IMR-90 (cell line): ENCODE measurements at regions not wholly inside any gene's neighbourhood (a gene's known extent, or its start where the extent isn't known, plus 50 kb on each side); places are given as distances from the start of the nearest gene placed in this dataset.

Experiments
- ATAC-seq: fragments of 200-7000 bp; cut with Tn5 transposase; 2 replicates; pipeline ENCODE4 v1.9.1; 2020; ENCODE audit warnings: low read depth, mild to moderate bottlenecking, moderate library complexity
- BruUV-seq: library from RNA; stranded (reverse); fragments of 400-500 nt; replicated peaks from 2 replicates; lab custom pipeline; 2021; lab: Mats Ljungman, UMichigan
- CTCF ChIA-PET: fragments of 300-600 bp; formaldehyde crosslinking; extraction: SDS; loops from one replicate; lab custom pipeline; 2021; ENCODE audit warnings: antibody characterized with exemption; lab: Yijun Ruan, JAX
- POLR2A ChIA-PET: fragments of 300-600 bp; sonication (Branson Sonifier 250); formaldehyde crosslinking; loops from one replicate; lab custom pipeline; 2022; ENCODE audit warnings: antibody characterized with exemption; ENCODE audit not compliant: unreplicated experiment; lab: Charles Lee
- DNase-seq: peaks from one replicate; pipeline ENCODE4 v3.0.0; 2013
- H2AFZ ChIP-seq: replicated peaks from 2 replicates; pipeline ENCODE3; 2013; ENCODE audit warnings: low read length, mild to moderate bottlenecking; ENCODE audit not compliant: poor library complexity
- H2AK5ac ChIP-seq: 2 replicates; pipeline ENCODE4 v1.6.1; 2013; ENCODE audit warnings: low read depth, low read length, inconsistent platforms
- H2AK9ac ChIP-seq: replicated peaks from 2 replicates; pipeline ENCODE3; 2013; ENCODE audit warnings: mild to moderate bottlenecking, low read depth, low read length, moderate library complexity; ENCODE audit not compliant: poor library complexity
- H2BK120ac ChIP-seq: 2 replicates; pipeline ENCODE4 v1.6.1; 2013; ENCODE audit warnings: low read depth, low read length, inconsistent platforms
- H2BK15ac ChIP-seq: 3 replicates; pipeline ENCODE4 v1.6.1; 2013; ENCODE audit warnings: low read depth, low read length, inconsistent platforms
- H2BK20ac ChIP-seq: 2 replicates; pipeline ENCODE4 v1.6.1; 2013; ENCODE audit warnings: low read depth, mild to moderate bottlenecking, inconsistent platforms, low read length, moderate library complexity
- H2BK5ac ChIP-seq: 2 replicates; pipeline ENCODE4 v1.6.1; 2013; ENCODE audit warnings: mild to moderate bottlenecking, low read depth, low read length, inconsistent platforms; ENCODE audit not compliant: poor library complexity, severe bottlenecking
- H3K14ac ChIP-seq: replicated peaks from 2 replicates; pipeline ENCODE4 v1.6.1; 2013; ENCODE audit warnings: low read depth, low read length, inconsistent platforms
- H3K18ac ChIP-seq: 2 replicates; pipeline ENCODE4 v1.6.1; 2013; ENCODE audit warnings: low read depth, low read length, control low read depth
- H3K23ac ChIP-seq: 2 replicates; pipeline ENCODE4 v1.6.1; 2013; ENCODE audit warnings: low read depth, low read length, inconsistent platforms
- H3K27ac ChIP-seq: 2 replicates; pipeline ENCODE4 v1.5.1; 2013; ENCODE audit warnings: mild to moderate bottlenecking, control low read depth, low read length; ENCODE audit not compliant: insufficient read depth
- H3K27me3 ChIP-seq: 2 replicates; pipeline ENCODE4 v1.6.1; 2013; ENCODE audit warnings: low read length; ENCODE audit not compliant: control insufficient read depth, insufficient read depth
- H3K36me3 ChIP-seq: 2 replicates; pipeline ENCODE4 v1.6.1; 2013; ENCODE audit warnings: low read length, mixed read lengths; ENCODE audit not compliant: control insufficient read depth, insufficient read depth
- H3K4ac ChIP-seq: 2 replicates; pipeline ENCODE4 v1.6.1; 2013; ENCODE audit warnings: low read depth, low read length, inconsistent platforms
- H3K4me1 ChIP-seq: 2 replicates; pipeline ENCODE4 v1.6.1; 2013; ENCODE audit warnings: low read length, mixed read lengths; ENCODE audit not compliant: control insufficient read depth, insufficient read depth
- H3K4me2 ChIP-seq: 2 replicates; pipeline ENCODE4 v1.6.1; 2013; ENCODE audit warnings: low read depth, mild to moderate bottlenecking, control low read depth, low read length, moderate library complexity
- H3K4me3 ChIP-seq: 2 replicates; pipeline ENCODE4 v1.5.1; 2013; ENCODE audit warnings: low read depth, mild to moderate bottlenecking, control low read depth, low read length, moderate library complexity; ENCODE audit not compliant: insufficient read depth
- H3K56ac ChIP-seq: 2 replicates; pipeline ENCODE4 v1.6.1; 2013; ENCODE audit warnings: low read length, inconsistent platforms; ENCODE audit not compliant: insufficient read depth; ENCODE audit errors: extremely low read depth
- H3K79me1 ChIP-seq, 2 experiments: 2 replicates each; pipeline ENCODE4 v1.6.1; 2013; ENCODE audit warnings: low read length in 2 of 2, inconsistent platforms in 1 of 2, low read depth in 1 of 2
- H3K9ac ChIP-seq: 2 replicates; pipeline ENCODE4 v1.6.1; 2013; ENCODE audit warnings: low read depth, low read length, control low read depth
- H3K9me1 ChIP-seq: 2 replicates; pipeline ENCODE4 v1.6.1; 2013; ENCODE audit warnings: low read length, inconsistent platforms; ENCODE audit not compliant: insufficient read depth
- H3K9me3 ChIP-seq: 2 replicates; pipeline ENCODE4 v1.6.1; 2013; ENCODE audit warnings: low read length; ENCODE audit not compliant: control insufficient read depth, insufficient read depth
- H4K20me1 ChIP-seq: 2 replicates; pipeline ENCODE4 v1.6.1; 2013; ENCODE audit warnings: low read length, inconsistent platforms; ENCODE audit not compliant: insufficient read depth
- H4K5ac ChIP-seq: 2 replicates; pipeline ENCODE4 v1.6.1; 2013; ENCODE audit warnings: mild to moderate bottlenecking, low read depth, low read length, control low read depth
- H4K8ac ChIP-seq, 2 experiments: 2 replicates each; pipeline ENCODE4 v1.6.1; 2013; ENCODE audit warnings: low read depth in 2 of 2, low read length in 2 of 2, control low read depth in 1 of 2, inconsistent platforms in 1 of 2
- H4K91ac ChIP-seq: 2 replicates; pipeline ENCODE4 v1.6.1; 2013; ENCODE audit warnings: low read depth, low read length, inconsistent platforms; ENCODE audit not compliant: insufficient read depth
- BHLHE40 ChIP-seq: fragments of 150-350 bp; IDR thresholded peaks from 2 replicates; pipeline ENCODE4 v1.6.1; 2016; ENCODE audit warnings: mild to moderate bottlenecking, low read depth, low read length
- CEBPB ChIP-seq: IDR thresholded peaks from 2 replicates; pipeline ENCODE4 v1.6.1; 2012; ENCODE audit warnings: low read depth, low read length, improper control_type of control experiment
- CHD1 ChIP-seq: IDR thresholded peaks from 2 replicates; pipeline ENCODE4 v1.6.1; 2012; ENCODE audit warnings: low read depth, low read length, improper control_type of control experiment
- CTCF ChIP-seq: conservative IDR thresholded peaks from 2 replicates; pipeline ENCODE4 v1.5.1; 2012; ENCODE audit warnings: mild to moderate bottlenecking, low read depth, low read length, improper control_type of control experiment
- ELK1 ChIP-seq: fragments of 150-350 bp; IDR thresholded peaks from 2 replicates; pipeline ENCODE4 v1.6.1; 2016; ENCODE audit warnings: low read depth, mild to moderate bottlenecking, low read length, moderate library complexity, borderline replicate concordance
- FOS ChIP-seq: fragments of 150-350 bp; IDR thresholded peaks from 2 replicates; pipeline ENCODE4 v1.6.1; 2016; ENCODE audit warnings: low read depth, low read length
- MAFK ChIP-seq: IDR thresholded peaks from 2 replicates; pipeline ENCODE4 v1.6.1; 2012; ENCODE audit warnings: low read depth, low read length, improper control_type of control experiment
- MAZ ChIP-seq: IDR thresholded peaks from 2 replicates; pipeline ENCODE4 v1.6.1; 2012; ENCODE audit warnings: low read depth, mild to moderate bottlenecking, low read length, improper control_type of control experiment, moderate library complexity, borderline replicate concordance
- MXI1 ChIP-seq: IDR thresholded peaks from 2 replicates; pipeline ENCODE4 v1.6.1; 2012; ENCODE audit warnings: low read depth, mild to moderate bottlenecking, low read length, moderate library complexity, borderline replicate concordance
- NFE2L2 ChIP-seq: fragments of 150-350 bp; IDR thresholded peaks from 2 replicates; pipeline ENCODE4 v1.6.1; 2016; ENCODE audit warnings: low read depth, mild to moderate bottlenecking, low read length
- POLR2A ChIP-seq: IDR thresholded peaks from 2 replicates; pipeline ENCODE4 v1.6.1; 2012; ENCODE audit warnings: mild to moderate bottlenecking, low read depth, low read length
- RAD21 ChIP-seq: IDR thresholded peaks from 2 replicates; pipeline ENCODE4 v1.6.1; 2012; ENCODE audit warnings: low read length, improper control_type of control experiment
- RCOR1 ChIP-seq: IDR thresholded peaks from 2 replicates; pipeline ENCODE4 v1.6.1; 2012; ENCODE audit warnings: mild to moderate bottlenecking, low read length, improper control_type of control experiment; ENCODE audit not compliant: insufficient replicate concordance
- RFX5 ChIP-seq: IDR thresholded peaks from 2 replicates; pipeline ENCODE4 v1.8.0; 2012; ENCODE audit warnings: low read depth, mild to moderate bottlenecking, low read length, moderate library complexity
- SMC3 ChIP-seq: fragments of 150-350 bp; IDR thresholded peaks from 2 replicates; pipeline ENCODE4 v1.6.1; 2016; ENCODE audit warnings: low read depth, mild to moderate bottlenecking, antibody characterized with exemption, low read length, moderate library complexity
- USF2 ChIP-seq: fragments of 150-350 bp; IDR thresholded peaks from 2 replicates; pipeline ENCODE4 v1.6.1; 2017; ENCODE audit warnings: mild to moderate bottlenecking, antibody characterized with exemption, low read length, low read depth
- WGBS, 2 experiments: methylation state at CpG; one replicate each; pipeline versions ENCODE4 v1.1.5 to v1.1.7; 2013; ENCODE audit warnings: missing lambda C conversion rate in 2 of 2; ENCODE audit not compliant: insufficient read length in 1 of 2; ENCODE audit errors: extremely low coverage in 2 of 2; 5-methylcytosine and 5-hydroxymethylcytosine counted together
- dilution Hi-C: fragments of 300-500 bp; cut with HindIII; formaldehyde crosslinking; loops from one replicate; pipeline ENCODE4 v1.14.3; 2018; ENCODE audit warnings: low sequenced_read_pairs; ENCODE audit not compliant: unreplicated experiment
- in situ Hi-C: fragments of 300-500 bp; cut with MboI; formaldehyde crosslinking; loops from 3 replicates; pipeline ENCODE4 v1.14.3; 2019; ENCODE audit warnings: low sequenced_read_pairs, inconsistent platforms, mixed read lengths
- intact Hi-C: fragments of 100-400 bp; cut with micrococcal nuclease; formaldehyde crosslinking; loops from 2 replicates; pipeline ENCODE4 v1.10.0; 2022

- no peak overlapping the region for H4K8ac ChIP-seq
- H3K4me3 ChIP-seq, result no peak overlapping the region
- no peak overlapping the region for H2AK9ac ChIP-seq
- POLR2A ChIA-PET, result no interaction called here
- CTCF ChIA-PET, result interaction anchor here (1.0 kb wide), 1 partner anchor 19 kb away, joined by 3 read pairs; no protein-coding TSS in a partner anchor
- no peak overlapping the region for H2AFZ ChIP-seq
- dilution Hi-C loops (no loop called here), intact Hi-C loops (no loop called here), in situ Hi-C loops (no loop called here)
- no peak overlapping the region for H3K23ac ChIP-seq
- WGBS, 2 experiments, result 86% methylated on average over 3 of the region's 7 CpGs; no CpG with 5 or more reads in 1 of the 2 experiments
- ATAC-seq (no peak), DNase-seq (no peak)
- H4K5ac ChIP-seq, result no peak overlapping the region
- H3K4me2 ChIP-seq, result no peak overlapping the region
- H4K91ac ChIP-seq, result no peak overlapping the region
- no peaks in the 10 kb centered on the region for H3K36me3 ChIP-seq
- no peak overlapping the region for H3K18ac ChIP-seq
- no peak overlapping the region for H2AK5ac ChIP-seq
- TF ChIP-seq FOS, result no peak
- no peak for TF ChIP-seq ELK1
- TF ChIP-seq RCOR1, result no peak
- TF ChIP-seq NFE2L2, result no peak
- no peak for TF ChIP-seq CEBPB
- TF ChIP-seq RFX5, result no peak
- TF ChIP-seq POLR2A, result no peak
- TF ChIP-seq SMC3, result no peak
- no peak for TF ChIP-seq CTCF
- no peak for TF ChIP-seq MAZ
- no peak for TF ChIP-seq CHD1
- no peak for TF ChIP-seq USF2
- no peak for TF ChIP-seq RAD21
- no peak for TF ChIP-seq MAFK
- TF ChIP-seq MXI1, result no peak
- no peak for TF ChIP-seq BHLHE40
- peaks cover 4% of the 10 kb centered on the region; the same call in 1 of the 2 replicates for H3K27me3 ChIP-seq
- no peaks in the 10 kb centered on the region for H4K20me1 ChIP-seq
- no peak overlapping the region for H3K9ac ChIP-seq
- H3K56ac ChIP-seq, result no peak overlapping the region
- peaks cover 7% of the 10 kb centered on the region for H3K9me3 ChIP-seq
- H2BK120ac ChIP-seq, result no peak overlapping the region
- no peak overlapping the region for H2BK15ac ChIP-seq
- no peaks in the 10 kb centered on the region for H3K9me1 ChIP-seq
- H3K79me1 ChIP-seq, result no peaks in the 10 kb centered on the region
- no peak overlapping the region for H2BK20ac ChIP-seq
- BruUV-seq, result no TSS peak
- H3K4ac ChIP-seq, result no peak overlapping the region
- no peak overlapping the region for H3K14ac ChIP-seq
- H3K4me1 ChIP-seq, result no peaks in the 10 kb centered on the region
- H2BK5ac ChIP-seq, result no peak overlapping the region
- H3K27ac ChIP-seq, result no peak overlapping the region
Measured at GRCh38 chr9:115466756-115467155, 348.8 kb upstream of the TNC start.
